GM23248 (cell line): ENCODE measurements at regions not wholly inside any gene's neighbourhood (a gene's known extent, or its start where the extent isn't known, plus 50 kb on each side); places are given as distances from the start of the nearest gene placed in this dataset.

ENCODE experiments used
- EZH2 ChIP-seq: fragments of 200-600 bp; sonication (generic); IDR thresholded peaks from 2 replicates; pipeline ENCODE4 v1.6.1; 2018; ENCODE audit warnings: antibody characterized with exemption, mild to moderate bottlenecking; ENCODE audit not compliant: insufficient read depth, poor library complexity, severe bottlenecking
- EZH2phosphoT487 ChIP-seq: fragments of 200-600 bp; sonication (generic); IDR thresholded peaks from 2 replicates; pipeline ENCODE4 v1.6.1; 2018; ENCODE audit warnings: antibody characterized with exemption, moderate library complexity, mild to moderate bottlenecking, low read depth; ENCODE audit not compliant: insufficient read depth

GRCh38 chr13:72244788-72245187 is 377.8 kb upstream of the DACH1 start:
- TF ChIP-seq EZH2, result no peak
- TF ChIP-seq EZH2phosphoT487, result no peak
